Epithelial cell of esophagus (primary cell): ENCODE measurements at regions not wholly inside any gene's neighbourhood (a gene's known extent, or its start where the extent isn't known, plus 50 kb on each side); places are given as distances from the start of the nearest gene placed in this dataset.
A peak's percentile ranks its signal among the peaks of the same experiment; 100 is the strongest.

ENCODE experiments used
- DNase-seq: peaks from one replicate; pipeline ENCODE4 v3.0.0; 2010; ENCODE audit warnings: low read depth
- H3K4me3 ChIP-seq: 2 replicates; pipeline ENCODE4 v1.5.1; 2011; ENCODE audit warnings: mild to moderate bottlenecking, low read length, control low read depth
- TF ChIP-seq, protein P1 (sequence below): IDR thresholded peaks from 2 replicates; pipeline ENCODE4 v1.5.1; 2011; ENCODE audit warnings: low read depth, mild to moderate bottlenecking, low read length, control low read depth, inconsistent platforms; ENCODE audit not compliant: insufficient read depth; ENCODE audit errors: missing control alignments

- TF ChIP-seq, protein P1, sequence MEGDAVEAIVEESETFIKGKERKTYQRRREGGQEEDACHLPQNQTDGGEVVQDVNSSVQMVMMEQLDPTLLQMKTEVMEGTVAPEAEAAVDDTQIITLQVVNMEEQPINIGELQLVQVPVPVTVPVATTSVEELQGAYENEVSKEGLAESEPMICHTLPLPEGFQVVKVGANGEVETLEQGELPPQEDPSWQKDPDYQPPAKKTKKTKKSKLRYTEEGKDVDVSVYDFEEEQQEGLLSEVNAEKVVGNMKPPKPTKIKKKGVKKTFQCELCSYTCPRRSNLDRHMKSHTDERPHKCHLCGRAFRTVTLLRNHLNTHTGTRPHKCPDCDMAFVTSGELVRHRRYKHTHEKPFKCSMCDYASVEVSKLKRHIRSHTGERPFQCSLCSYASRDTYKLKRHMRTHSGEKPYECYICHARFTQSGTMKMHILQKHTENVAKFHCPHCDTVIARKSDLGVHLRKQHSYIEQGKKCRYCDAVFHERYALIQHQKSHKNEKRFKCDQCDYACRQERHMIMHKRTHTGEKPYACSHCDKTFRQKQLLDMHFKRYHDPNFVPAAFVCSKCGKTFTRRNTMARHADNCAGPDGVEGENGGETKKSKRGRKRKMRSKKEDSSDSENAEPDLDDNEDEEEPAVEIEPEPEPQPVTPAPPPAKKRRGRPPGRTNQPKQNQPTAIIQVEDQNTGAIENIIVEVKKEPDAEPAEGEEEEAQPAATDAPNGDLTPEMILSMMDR: no peak
- DNase-seq: no peak
- H3K4me3 ChIP-seq: no peak overlapping the region
Observed at GRCh38 chr1:11338284-11338924, 65.4 kb downstream of the UBIAD1 start.

GRCh38 chr1:11339346-11340232 lies 66.6 kb downstream of the UBIAD1 start:
- no peak overlapping the region for H3K4me3 ChIP-seq
- TF ChIP-seq, protein P1: no peak
- DNase-seq: peak; percentile 45

DNA sequence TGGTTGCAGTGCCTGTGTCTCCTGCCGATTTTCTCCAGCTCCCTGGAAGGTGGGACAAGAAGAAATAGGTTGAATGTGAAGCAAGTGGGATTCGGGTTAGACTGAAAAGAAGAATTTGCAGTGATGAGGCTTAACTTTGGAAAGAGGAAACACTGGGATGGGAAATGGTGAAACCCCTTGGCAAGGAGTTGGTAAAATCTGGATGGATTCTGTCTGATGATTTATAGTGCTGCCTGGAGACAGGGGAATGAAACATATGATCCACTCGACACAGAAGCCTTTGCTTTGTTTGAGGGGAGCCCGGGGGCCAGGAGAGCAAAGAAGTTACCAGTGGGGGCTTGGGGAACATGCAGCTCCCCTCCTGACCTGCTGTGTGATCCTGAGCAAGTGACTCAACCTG lies 67.2 kb downstream of the UBIAD1 start:
- no peak overlapping the region for H3K4me3 ChIP-seq
- TF ChIP-seq, protein P1: no peak
- no peak for DNase-seq

DNA sequence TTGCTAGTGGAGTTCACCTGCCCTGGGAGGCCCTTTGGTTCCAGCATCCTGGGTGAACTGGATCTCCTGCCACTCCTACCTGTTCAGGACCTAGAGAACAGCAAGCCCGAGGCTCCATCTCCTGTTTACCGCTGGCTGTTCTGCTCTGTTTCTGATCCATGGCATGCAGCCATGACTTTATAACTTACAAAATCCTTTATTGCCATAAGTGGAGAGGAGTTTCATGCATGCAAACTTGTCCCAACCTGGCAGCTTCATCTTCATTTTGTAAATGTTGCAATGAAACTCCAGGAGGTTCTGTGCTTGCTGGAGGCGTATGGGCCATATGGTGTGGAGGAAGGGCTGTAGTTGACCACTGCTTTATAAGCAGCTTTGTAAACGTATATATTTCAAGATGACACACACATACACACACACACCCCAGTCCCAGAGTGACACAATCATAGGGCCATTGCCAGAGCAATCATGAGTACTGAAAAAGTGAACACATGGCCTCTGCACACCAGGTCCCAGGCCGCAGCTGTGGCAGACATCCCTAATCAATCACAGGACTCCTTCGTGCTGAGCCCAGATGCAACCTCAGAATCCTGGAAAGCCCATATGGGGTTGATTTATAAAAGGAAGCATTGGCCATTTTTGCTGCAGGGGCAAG lies 69.0 kb downstream of the UBIAD1 start:
- TF ChIP-seq, protein P1: no peak

GRCh38 chr1:11342621-11343032 lies 69.6 kb downstream of the UBIAD1 start:
- no peak overlapping the region for H3K4me3 ChIP-seq
- TF ChIP-seq, protein P1: no peak
- no peak for DNase-seq

More for the DNA sequence above, 69.0 kb downstream of the UBIAD1 start:
- no peak for DNase-seq
- no peak overlapping the region for H3K4me3 ChIP-seq

DNA sequence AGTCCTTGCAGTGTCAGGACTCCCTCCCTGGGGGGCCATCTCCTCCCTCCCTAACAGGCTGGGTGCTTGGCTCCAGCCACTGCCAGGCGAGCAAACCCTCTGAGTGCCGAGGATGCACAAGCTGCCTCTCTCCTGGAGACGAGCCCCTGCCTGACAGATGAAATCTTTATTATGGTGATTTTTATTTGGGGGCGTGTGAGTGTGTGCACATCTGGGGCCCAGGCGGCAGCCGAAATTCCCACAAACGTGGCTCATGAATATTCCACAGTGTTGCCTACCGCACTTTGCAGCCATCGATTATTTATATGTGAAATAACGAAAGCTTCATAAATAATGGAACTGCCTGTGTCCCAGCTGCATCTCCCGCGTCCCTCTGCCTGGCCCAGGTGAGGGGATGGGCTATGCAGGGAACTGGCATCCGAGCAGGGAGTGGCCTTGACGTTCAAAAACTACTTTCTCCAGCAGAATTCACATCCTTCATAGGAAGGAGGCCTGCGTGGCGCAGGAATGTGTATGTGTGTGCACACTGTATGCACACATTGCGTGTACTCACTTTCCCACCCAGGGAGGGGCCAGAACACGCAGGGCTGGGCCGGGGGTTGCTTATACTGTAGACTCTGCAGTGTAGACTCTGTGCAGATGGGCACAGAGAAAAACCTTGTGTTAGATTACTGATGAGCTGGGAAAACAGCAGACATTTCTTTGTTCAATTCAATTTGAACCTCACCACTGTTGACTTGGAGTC lies 73.1 kb downstream of the UBIAD1 start:
- TF ChIP-seq, protein P1: no peak
- H3K4me3 ChIP-seq: no peak overlapping the region
- DNase-seq: no peak
